ENCODE measurements at regions not wholly inside any gene's neighbourhood (a gene's known extent, or its start where the extent isn't known, plus 50 kb on each side); places are given as distances from the start of the nearest gene placed in this dataset.

- DNase-seq (ENCODE audit: low read depth) = no peak
Measured at GRCh38 chr14:99037777-99038430, 234.1 kb downstream of the BCL11B start.

DNA sequence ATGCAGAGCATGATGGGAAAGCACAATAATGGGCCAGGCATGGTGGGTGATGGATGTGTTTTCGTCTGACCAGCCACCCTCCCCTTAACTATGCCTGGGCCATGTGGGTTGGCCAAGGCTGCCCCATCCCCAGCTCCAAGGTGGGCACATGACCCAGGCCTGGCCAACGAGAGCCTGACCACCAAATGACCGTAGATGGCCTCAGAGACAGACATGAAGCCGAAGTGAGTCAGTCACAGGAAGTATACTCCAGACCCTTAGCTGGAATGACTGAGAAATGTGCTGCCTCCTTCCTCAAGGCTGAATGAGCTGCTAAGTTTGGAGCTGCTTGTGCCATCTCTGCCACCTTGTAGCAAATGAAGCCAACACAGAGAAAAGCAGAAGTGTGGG lies 233.6 kb downstream of the BCL11B start:
- DNase-seq (ENCODE audit: low read depth) = no peak

GRCh38 chr14:99039331-99040041 lies 232.5 kb downstream of the BCL11B start:
- DNase-seq (ENCODE audit: low read depth) = no peak

DNA sequence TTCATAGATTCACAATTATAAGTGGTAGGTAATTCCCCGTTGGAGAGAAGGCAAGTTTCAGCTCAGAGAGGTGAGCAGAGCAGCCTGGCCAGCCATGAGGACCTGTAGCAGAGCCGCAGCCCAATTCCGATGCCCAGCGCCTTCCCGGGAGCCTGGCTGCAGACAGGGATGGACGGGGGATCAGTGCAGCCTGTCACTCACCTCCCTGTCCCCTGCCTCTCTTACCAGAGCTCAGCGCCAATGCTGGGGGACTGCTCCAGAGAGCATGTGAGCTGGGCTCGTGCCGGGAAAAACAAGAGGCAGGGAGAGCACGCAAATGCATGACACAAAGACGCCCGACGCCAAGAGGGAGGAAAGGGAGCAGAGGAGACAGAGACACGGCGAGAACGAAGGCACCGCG lies 231.9 kb downstream of the BCL11B start:
- no peak for DNase-seq (ENCODE audit: low read depth)

GRCh38 chr14:99040711-99041110 lies 231.3 kb downstream of the BCL11B start:
- DNase-seq (ENCODE audit: low read depth) = no peak

DNA sequence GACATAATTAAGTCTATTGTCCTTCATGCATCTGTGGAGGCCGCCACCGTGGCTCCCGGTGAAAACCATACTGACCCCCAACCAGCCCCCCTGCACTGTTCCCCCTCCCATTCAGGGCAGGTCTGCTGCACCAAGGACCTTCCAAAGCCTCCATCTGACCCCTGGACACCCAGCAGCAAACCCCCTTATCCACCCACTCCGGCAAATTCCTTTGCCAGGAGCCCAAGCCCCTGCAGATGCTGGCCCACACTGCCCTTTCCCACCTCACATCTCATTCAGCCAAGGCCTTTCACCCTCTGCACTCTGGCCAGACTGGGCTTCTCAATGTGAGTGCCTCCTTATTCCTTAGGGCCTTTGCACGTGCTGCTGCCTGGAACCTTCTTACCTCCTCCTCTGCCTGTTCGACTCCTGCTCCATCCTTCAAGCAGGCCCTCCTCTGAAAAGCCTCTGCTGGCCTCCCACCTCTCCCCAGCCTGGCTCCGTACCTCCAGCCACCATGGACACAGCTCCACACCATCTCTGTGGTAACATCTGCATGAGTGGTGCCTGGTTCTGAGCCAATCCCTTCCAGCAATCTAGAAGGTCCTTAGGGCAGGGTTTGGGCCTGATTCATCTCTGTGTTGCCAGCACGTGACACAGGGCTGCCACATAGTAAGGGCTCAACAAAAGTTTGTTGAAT lies 230.7 kb downstream of the BCL11B start:
- no peak for DNase-seq (ENCODE audit: low read depth)

DNA sequence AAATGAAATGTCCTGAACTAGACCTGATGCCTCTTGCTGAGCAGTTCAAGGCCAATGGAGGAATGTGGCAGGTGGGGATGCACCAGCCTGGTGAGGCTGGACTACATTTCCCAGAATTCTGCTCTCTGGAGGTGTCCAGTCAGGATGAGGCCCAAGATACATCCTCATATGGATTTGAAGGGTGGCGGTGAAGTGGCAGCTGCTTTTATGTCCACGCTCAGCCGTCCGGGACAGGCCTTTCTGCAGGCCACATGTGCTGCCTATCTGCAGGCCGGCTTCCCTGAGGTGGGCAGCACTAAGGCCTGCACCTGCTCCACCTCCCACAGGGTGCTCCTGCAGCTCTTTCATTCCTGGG lies 230.2 kb downstream of the BCL11B start:
- DNase-seq (ENCODE audit: low read depth) = no peak

DNA sequence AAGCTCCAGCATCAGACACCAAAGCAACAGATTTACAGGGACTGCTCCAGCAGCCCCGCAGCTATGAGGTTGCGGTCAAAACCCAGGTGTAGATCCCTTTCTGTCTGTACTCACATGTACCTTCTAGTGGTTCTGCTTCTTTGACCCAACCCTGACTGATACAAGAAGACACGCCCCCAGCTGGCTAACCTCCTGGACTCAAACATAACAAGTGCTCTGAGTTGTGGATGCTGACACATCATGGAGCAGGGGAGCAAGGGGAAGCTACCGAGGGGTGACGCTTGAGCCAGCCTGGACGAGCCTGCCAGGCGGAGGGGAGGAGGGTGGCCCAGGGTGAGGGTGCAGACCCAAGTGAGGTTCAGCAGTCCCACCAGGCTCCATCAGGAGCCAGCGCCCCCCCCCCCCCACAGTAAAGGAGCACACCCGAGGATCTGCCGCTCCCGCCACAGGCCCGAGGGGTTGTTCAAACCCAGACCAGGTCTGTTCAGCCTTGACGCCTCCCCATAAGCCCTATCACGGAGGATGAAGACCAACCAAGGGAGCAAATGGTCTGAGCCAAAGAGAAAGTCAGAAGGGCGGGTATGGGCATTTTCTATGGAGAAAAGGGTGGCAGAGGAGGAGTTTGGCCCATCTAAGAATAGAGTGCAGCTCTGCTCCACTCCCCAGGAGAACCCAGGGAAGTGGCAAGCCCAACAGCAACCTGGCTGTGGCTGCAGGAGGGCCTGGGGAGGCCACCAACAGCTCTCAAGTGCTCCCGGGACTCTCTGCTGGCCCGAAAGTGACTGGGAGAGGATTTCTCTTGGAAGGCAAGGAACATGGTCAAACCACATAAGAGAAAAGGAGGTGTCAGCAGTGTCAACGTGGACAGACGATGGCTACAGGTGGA lies 229.4 kb downstream of the BCL11B start:
- DNase-seq (ENCODE audit: low read depth) = no peak

DNA sequence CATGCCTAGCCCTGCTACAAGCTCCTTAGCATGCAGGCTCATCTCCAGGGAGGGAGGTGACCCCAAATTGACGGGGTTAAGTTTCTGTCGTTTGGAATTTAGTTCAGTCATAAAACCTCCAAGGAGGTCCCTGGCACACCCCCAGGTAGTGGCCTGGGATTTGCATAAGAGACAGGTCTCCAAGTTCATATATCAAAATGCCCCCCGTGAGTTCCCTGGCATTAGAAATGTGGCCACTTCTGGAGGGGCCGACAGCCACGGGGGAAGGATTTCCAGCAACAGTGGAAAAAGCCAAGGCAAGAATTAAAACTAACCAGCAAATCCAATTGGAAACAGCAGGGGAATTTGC lies 228.8 kb downstream of the BCL11B start:
- DNase-seq (ENCODE audit: low read depth) = no peak

GRCh38 chr14:99043756-99044155 lies 228.2 kb downstream of the BCL11B start:
- no peak for DNase-seq (ENCODE audit: low read depth)

- no peak for DNase-seq (ENCODE audit: low read depth)
Measured at GRCh38 chr14:99047441-99048031, 224.5 kb downstream of the BCL11B start.

DNA sequence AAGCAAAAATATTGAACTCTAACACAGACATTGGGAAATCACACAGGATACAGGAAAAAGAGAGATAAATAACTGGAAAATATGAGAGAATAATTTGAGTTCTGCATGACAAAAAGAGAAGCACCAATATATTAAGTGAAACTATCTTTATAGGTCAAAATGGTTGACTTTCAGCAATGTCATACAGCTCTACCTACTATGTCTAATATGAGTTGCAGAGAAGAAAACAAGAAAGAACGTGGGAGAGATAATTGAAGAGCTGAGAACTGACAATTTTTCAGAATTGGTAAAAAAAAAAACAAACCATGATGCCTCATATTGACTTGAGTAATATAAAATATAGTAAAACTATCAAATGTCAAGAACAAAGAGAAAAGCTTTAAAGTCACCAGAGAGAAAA lies 221.7 kb downstream of the BCL11B start:
- DNase-seq (ENCODE audit: low read depth) = no peak

DNA sequence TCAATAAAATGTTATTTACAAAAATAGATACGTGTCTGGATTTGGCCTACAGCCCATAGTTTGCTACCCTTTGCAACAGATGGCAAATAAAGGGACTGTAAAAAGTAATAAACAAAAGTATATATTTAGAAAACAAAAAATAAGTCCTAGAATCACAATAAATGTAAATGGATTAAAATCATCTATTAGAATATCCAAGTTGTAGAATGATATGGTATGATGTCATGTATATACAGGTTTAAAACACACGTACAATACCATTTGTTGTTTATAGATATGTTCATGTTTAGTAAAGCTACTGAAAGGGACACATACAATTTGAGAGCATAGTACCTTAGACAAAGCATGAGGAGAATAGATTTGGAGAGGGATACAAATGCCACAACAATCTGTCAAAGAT lies 219.5 kb downstream of the BCL11B start:
- no peak for DNase-seq (ENCODE audit: low read depth)

GRCh38 chr14:99055019-99055418 lies 217.0 kb downstream of the BCL11B start:
- DNase-seq (ENCODE audit: low read depth) = no peak

DNA sequence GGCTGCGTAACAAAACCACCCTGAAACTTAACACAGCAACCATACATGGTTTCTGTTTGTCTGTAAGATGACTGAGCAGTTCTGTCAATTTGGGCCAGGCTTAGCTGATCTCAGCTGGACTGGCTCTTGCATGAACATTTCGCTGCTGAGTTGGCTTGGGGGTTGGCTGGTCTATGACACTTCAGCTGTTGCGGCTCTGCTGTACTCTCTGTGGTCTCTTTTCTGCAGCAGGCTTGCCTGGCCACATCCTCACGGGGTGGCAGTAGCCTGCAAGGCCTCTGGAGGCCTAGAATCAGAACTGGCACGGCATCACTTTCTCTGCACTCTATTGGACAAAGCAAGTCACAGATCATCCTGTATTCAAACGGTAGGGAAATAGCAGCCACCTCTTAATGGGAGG lies 216.2 kb downstream of the BCL11B start:
- DNase-seq (ENCODE audit: low read depth) = no peak

GRCh38 chr14:99057576-99058083 lies 214.4 kb downstream of the BCL11B start:
- DNase-seq (ENCODE audit: low read depth) = no peak

DNA sequence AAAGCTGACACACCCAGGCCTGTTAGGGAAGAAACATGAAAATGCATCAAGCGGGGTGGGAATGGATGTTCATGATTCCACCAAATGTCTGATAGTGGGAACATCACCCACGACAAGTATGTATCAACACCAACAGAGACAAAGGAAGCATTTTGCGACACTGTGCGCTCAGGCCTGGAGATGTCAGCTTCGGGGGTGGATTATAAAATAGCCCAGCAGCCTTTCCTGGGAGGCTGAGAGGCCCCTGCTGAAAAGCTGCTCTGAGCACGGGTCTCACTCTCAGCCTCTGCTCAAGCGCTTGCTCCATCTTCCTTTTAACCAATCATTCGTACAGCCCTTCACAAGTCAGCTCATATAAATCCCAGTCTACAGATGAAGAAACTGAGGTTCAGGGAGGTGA lies 213.5 kb downstream of the BCL11B start:
- DNase-seq (ENCODE audit: low read depth) = no peak

DNA sequence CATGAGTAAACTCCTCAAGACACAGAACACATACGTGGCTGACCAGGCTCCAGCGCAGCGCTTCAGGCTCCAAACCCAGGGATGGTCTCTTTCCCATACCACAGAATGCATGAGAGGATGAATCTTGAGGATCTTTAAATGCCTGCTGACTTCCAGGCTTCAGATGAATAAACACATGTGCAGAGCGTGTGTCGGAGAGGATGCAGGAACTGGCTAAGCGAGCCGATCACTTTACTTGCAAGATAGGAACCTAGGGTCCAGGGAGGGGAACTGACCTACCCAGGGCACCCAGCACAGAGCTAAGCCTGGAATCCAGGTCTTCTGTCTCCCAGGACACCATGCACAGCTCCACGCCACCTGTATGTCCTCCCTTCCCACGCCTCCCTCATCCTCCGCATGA lies 209.8 kb downstream of the BCL11B start:
- DNase-seq (ENCODE audit: low read depth) = no peak

- DNase-seq (ENCODE audit: low read depth) = no peak
Measured at GRCh38 chr14:99062772-99063418, 209.1 kb downstream of the BCL11B start.

- DNase-seq (ENCODE audit: low read depth) = no peak
Measured at GRCh38 chr14:99063620-99064225, 208.3 kb downstream of the BCL11B start.
